SU-DHL-6 (cell line): ENCODE measurements at regions not wholly inside any gene's neighbourhood (a gene's known extent, or its start where the extent isn't known, plus 50 kb on each side); places are given as distances from the start of the nearest gene placed in this dataset.

Experiments
- H2AFZ ChIP-seq: fragments of 200-600 bp; sonication (generic); 2 replicates; pipeline ENCODE4 v1.6.1; 2014; ENCODE audit warnings: low read depth, mild to moderate bottlenecking, moderate library complexity, mixed read lengths, antibody characterized with exemption, low read length; ENCODE audit not compliant: severe bottlenecking
- H3F3A ChIP-seq: fragments of 200-600 bp; shearing (Covaris generic); 2 replicates; pipeline ENCODE4 v1.6.0; 2016; ENCODE audit warnings: antibody characterized with exemption, mild to moderate bottlenecking; ENCODE audit not compliant: insufficient read depth
- H3K27ac ChIP-seq: fragments of 200-600 bp; sonication (generic); 2 replicates; pipeline ENCODE4 v1.5.1; 2016; ENCODE audit warnings: low read depth, mild to moderate bottlenecking, low read length, moderate library complexity, mixed read lengths
- H3K27me3 ChIP-seq: fragments of 200-600 bp; sonication (generic), shearing (Covaris generic); 2 replicates; pipeline ENCODE4 v1.6.0; 2014; ENCODE audit warnings: mild to moderate bottlenecking, low read length
- H3K36me3 ChIP-seq: fragments of 200-600 bp; sonication (generic); 2 replicates; pipeline ENCODE4 v1.6.1; 2014; ENCODE audit warnings: mild to moderate bottlenecking, low read length, mixed read lengths
- H3K4me2 ChIP-seq: fragments of 300-600, 200-600 bp; shearing (Covaris generic), sonication (generic); 2 replicates; pipeline ENCODE4 v1.6.0; 2014; ENCODE audit warnings: low read length, low read depth, mild to moderate bottlenecking; ENCODE audit not compliant: poor library complexity, severe bottlenecking
- H3K4me3 ChIP-seq: fragments of 200-600 bp; sonication (generic); 2 replicates; pipeline ENCODE4 v1.5.1; 2014; ENCODE audit warnings: antibody characterized with exemption, low read length, mild to moderate bottlenecking, mixed read lengths; ENCODE audit not compliant: insufficient read depth, poor library complexity, severe bottlenecking
- H3K79me2 ChIP-seq: fragments of 200-600 bp; sonication (generic); 2 replicates; pipeline ENCODE4 v1.6.1; 2014; ENCODE audit warnings: mild to moderate bottlenecking, low read length, moderate library complexity; ENCODE audit not compliant: insufficient read depth
- H3K9ac ChIP-seq: fragments of 200-600 bp; sonication (generic); 2 replicates; pipeline ENCODE4 v1.7.0; 2014; ENCODE audit warnings: mild to moderate bottlenecking, low read length
- H3K9me2 ChIP-seq: fragments of 200-600 bp; sonication (generic); replicated peaks from 2 replicates; pipeline ENCODE4 v1.6.1; 2014; ENCODE audit warnings: low read length; ENCODE audit not compliant: insufficient read depth
- H3K9me3 ChIP-seq: fragments of 200-600 bp; sonication (generic); 2 replicates; pipeline ENCODE4 v1.6.1; 2014; ENCODE audit warnings: low read length, mixed read lengths; ENCODE audit not compliant: insufficient read depth
- H4K20me1 ChIP-seq: fragments of 200-600 bp; sonication (generic); 2 replicates; pipeline ENCODE4 v1.6.1; 2014; ENCODE audit warnings: low read depth, mild to moderate bottlenecking, antibody characterized with exemption, low read length, moderate library complexity, mixed read lengths
- CTCF ChIP-seq: fragments of 200-600 bp; sonication (generic); IDR thresholded peaks from one replicate; pipeline ENCODE4 v1.5.1; 2017; ENCODE audit warnings: antibody characterized with exemption, mild to moderate bottlenecking, low read length, moderate library complexity; ENCODE audit not compliant: insufficient read depth, poor library complexity, severe bottlenecking
- EZH2phosphoT487 ChIP-seq: fragments of 200-600 bp; sonication (generic), shearing (Covaris generic); conservative IDR thresholded peaks from 2 replicates; pipeline ENCODE4 v1.6.1; 2018; ENCODE audit warnings: mild to moderate bottlenecking, antibody characterized with exemption, low read length, moderate library complexity, mixed read lengths

- Histone ChIP-seq H3K79me2 (no peaks in the 10 kb centered on the region), H3K36me3 (no peaks in the 10 kb centered on the region), H3K9me2 (no peaks in the 10 kb centered on the region), H3K9ac (no peak overlapping the region), H3K27ac (no peak overlapping the region), H4K20me1 (no peaks in the 10 kb centered on the region), H3F3A (no peaks in the 10 kb centered on the region), H3K4me3 (no peak overlapping the region), H3K27me3 (no peaks in the 10 kb centered on the region), H2AFZ (no peak overlapping the region), H3K4me2 (no peak overlapping the region), H3K9me3 (no peaks in the 10 kb centered on the region)
- TF ChIP-seq EZH2phosphoT487 (no peak), CTCF (no peak)
These were observed 639.0 kb downstream of the IPMK start for GRCh38 chr10:57628592-57629284.

- H3K9ac ChIP-seq = no peak overlapping the region
- no peak overlapping the region for H2AFZ ChIP-seq
- H3K4me2 ChIP-seq = no peak overlapping the region
- no peaks in the 10 kb centered on the region for H3K36me3 ChIP-seq
- no peaks in the 10 kb centered on the region for H3K27me3 ChIP-seq
- no peak for TF ChIP-seq CTCF
- no peak for TF ChIP-seq EZH2phosphoT487
- no peaks in the 10 kb centered on the region for H3K9me2 ChIP-seq
- no peaks in the 10 kb centered on the region for H4K20me1 ChIP-seq
- H3K27ac ChIP-seq = no peak overlapping the region
- H3K9me3 ChIP-seq = no peaks in the 10 kb centered on the region
- H3K4me3 ChIP-seq = no peak overlapping the region
- H3K79me2 ChIP-seq = no peaks in the 10 kb centered on the region
- H3F3A ChIP-seq = no peaks in the 10 kb centered on the region
These were observed 640.0 kb downstream of the IPMK start for GRCh38 chr10:57627642-57628178.

GRCh38 chr10:57624856-57625592, 642.7 kb downstream of the IPMK start:
- no peaks in the 10 kb centered on the region for H4K20me1 ChIP-seq
- TF ChIP-seq EZH2phosphoT487 (no peak), CTCF (no peak)
- no peak overlapping the region for H3K4me2 ChIP-seq
- no peak overlapping the region for H3K27ac ChIP-seq
- no peaks in the 10 kb centered on the region for H3K9me3 ChIP-seq
- no peaks in the 10 kb centered on the region for H3K36me3 ChIP-seq
- H2AFZ ChIP-seq = no peak overlapping the region
- H3K4me3 ChIP-seq = no peak overlapping the region
- no peaks in the 10 kb centered on the region for H3K79me2 ChIP-seq
- no peaks in the 10 kb centered on the region for H3K27me3 ChIP-seq
- no peaks in the 10 kb centered on the region for H3F3A ChIP-seq
- H3K9ac ChIP-seq = no peak overlapping the region
- H3K9me2 ChIP-seq = no peaks in the 10 kb centered on the region
